HFF-Myc (cell line): ENCODE measurements at regions not wholly inside any gene's neighbourhood (a gene's known extent, or its start where the extent isn't known, plus 50 kb on each side); places are given as distances from the start of the nearest gene placed in this dataset.

Experiments
- DNase-seq: peaks from one replicate; pipeline ENCODE4 v3.0.0-alpha.2; 2011; ENCODE audit warnings: low read depth; ENCODE audit errors: extremely low read depth
- H3K4me3 ChIP-seq: replicated peaks from 2 replicates; pipeline ENCODE4 v1.5.1; 2011; ENCODE audit warnings: low read depth, mild to moderate bottlenecking, control low read depth, low read length
- CTCF ChIP-seq: IDR thresholded peaks from 2 replicates; pipeline ENCODE4 v1.5.1; 2012; ENCODE audit warnings: mild to moderate bottlenecking, low read depth, low read length, control low read depth; ENCODE audit errors: missing control alignments

GRCh38 chr10:36263871-36264270, 621.8 kb upstream of the FZD8 start:
- no peak overlapping the region for H3K4me3 ChIP-seq
- no peak for TF ChIP-seq CTCF
- no peak for DNase-seq

GRCh38 chr10:36256948-36257356, 614.9 kb upstream of the FZD8 start:
- no peak for DNase-seq
- no peak for TF ChIP-seq CTCF
- no peak overlapping the region for H3K4me3 ChIP-seq

DNA sequence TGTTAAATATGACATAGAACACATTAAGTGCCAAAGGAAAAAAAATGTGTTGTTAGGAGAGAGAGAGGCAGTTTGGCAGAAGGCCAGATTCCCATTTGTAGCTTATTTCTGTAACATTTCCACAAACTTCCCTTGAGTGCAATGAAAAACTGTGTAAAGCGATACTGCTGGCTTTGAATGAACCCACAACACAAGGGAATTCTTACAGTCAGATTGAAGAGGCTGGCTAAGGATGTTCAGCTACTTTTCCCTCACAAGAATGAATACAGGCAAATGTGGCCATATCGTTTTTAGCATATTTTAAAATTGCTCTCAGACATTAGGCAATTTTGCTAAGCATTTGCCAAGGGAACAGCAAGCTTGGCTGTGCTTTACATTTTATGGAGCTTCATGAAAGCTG, 614.1 kb upstream of the FZD8 start:
- no peak for DNase-seq
- no peak for TF ChIP-seq CTCF
- no peak overlapping the region for H3K4me3 ChIP-seq

GRCh38 chr10:36254199-36254598, 612.1 kb upstream of the FZD8 start:
- no peak for TF ChIP-seq CTCF
- H3K4me3 ChIP-seq: no peak overlapping the region
- DNase-seq: no peak

GRCh38 chr10:36253731-36254130, 611.6 kb upstream of the FZD8 start:
- H3K4me3 ChIP-seq: no peak overlapping the region
- TF ChIP-seq CTCF: no peak
- no peak for DNase-seq

DNA sequence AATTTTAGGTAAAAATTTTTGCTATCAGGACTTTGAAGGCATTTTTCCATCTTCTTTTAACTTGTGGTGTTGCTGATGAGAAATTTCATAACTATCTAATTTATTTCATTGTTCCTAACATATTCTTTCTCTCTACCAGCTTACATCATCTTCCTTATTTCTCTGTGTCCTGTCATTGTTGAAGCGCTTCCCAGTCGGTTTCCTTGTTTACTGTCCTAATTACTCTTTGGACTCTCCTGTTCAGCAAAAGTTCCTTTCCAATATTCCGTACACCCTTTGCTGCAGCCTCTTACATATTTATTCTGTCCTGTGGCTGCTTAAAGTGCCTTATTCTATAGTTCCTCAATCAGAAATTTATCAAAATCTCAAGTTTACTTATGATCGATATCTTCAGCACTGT, 609.0 kb upstream of the FZD8 start:
- DNase-seq: no peak
- TF ChIP-seq CTCF: no peak
- no peak overlapping the region for H3K4me3 ChIP-seq

- H3K4me3 ChIP-seq: no peak overlapping the region
- no peak for TF ChIP-seq CTCF
- DNase-seq: no peak
These were observed 606.3 kb upstream of the FZD8 start for GRCh38 chr10:36248304-36248981.
